SK-N-SH treated with all-trans-retinoic acid at 6 μM for 48 hours (cell line): ENCODE measurements at regions not wholly inside any gene's neighbourhood (a gene's known extent, or its start where the extent isn't known, plus 50 kb on each side); places are given as distances from the start of the nearest gene placed in this dataset.

ENCODE experiments used
- ARNTL ChIP-seq: fragments of 450-650 bp; formaldehyde crosslinking; IDR thresholded peaks from 2 replicates; pipeline ENCODE4 v1.5.0; 2020; ENCODE audit warnings: low read depth, mild to moderate bottlenecking, moderate library complexity, borderline replicate concordance
- CREB5 ChIP-seq: fragments of 250-450 bp; sonication (Bioruptor Pico); IDR thresholded peaks from 2 replicates; pipeline ENCODE4 v1.5.1; 2020; ENCODE audit warnings: low read depth, mild to moderate bottlenecking, moderate library complexity
- GLIS3 ChIP-seq: fragments of 250-450 bp; sonication (Bioruptor Pico); IDR thresholded peaks from 2 replicates; pipeline ENCODE4 v1.5.0; 2020; ENCODE audit warnings: mild to moderate bottlenecking, moderate library complexity
- ISL1 ChIP-seq: fragments of 250-450 bp; sonication (Bioruptor Pico); IDR thresholded peaks from 2 replicates; pipeline ENCODE4 v2.1.2; 2022; ENCODE audit warnings: mild to moderate bottlenecking, moderate library complexity
- PATZ1 ChIP-seq: fragments of 250-450 bp; sonication (Bioruptor Pico); IDR thresholded peaks from 2 replicates; pipeline ENCODE4 v1.8.0; 2020; ENCODE audit warnings: mild to moderate bottlenecking, moderate library complexity, borderline replicate concordance
- RARB ChIP-seq: fragments of 250-450 bp; sonication (Bioruptor Pico); IDR thresholded peaks from 2 replicates; pipeline ENCODE4 v1.8.0; 2021; ENCODE audit warnings: mild to moderate bottlenecking, moderate library complexity
- SNAI2 ChIP-seq: fragments of 250-450 bp; sonication (Bioruptor Pico); IDR thresholded peaks from 2 replicates; pipeline ENCODE4 v1.5.0; 2020; ENCODE audit warnings: mild to moderate bottlenecking, moderate library complexity
- ZFP30 ChIP-seq: fragments of 450-650 bp; formaldehyde crosslinking; IDR thresholded peaks from 2 replicates; pipeline ENCODE4 v1.5.0; 2022; ENCODE audit warnings: mild to moderate bottlenecking, moderate library complexity
- ZNF565 ChIP-seq: fragments of 450-650 bp; formaldehyde crosslinking; conservative IDR thresholded peaks from 2 replicates; pipeline ENCODE4 v1.5.0; 2020; ENCODE audit warnings: low read depth, mild to moderate bottlenecking, moderate library complexity
- ZNF8 ChIP-seq: fragments of 450-650 bp; formaldehyde crosslinking; IDR thresholded peaks from 2 replicates; pipeline ENCODE4 v1.5.0; 2020; ENCODE audit warnings: mild to moderate bottlenecking, moderate library complexity

GRCh38 chr12:22851532-22851931, 226.6 kb downstream of the ETNK1 start:
- TF ChIP-seq ISL1 (CRISPR knock-in tag) (no peak), RARB (CRISPR knock-in tag) (no peak), GLIS3 (CRISPR knock-in tag) (no peak), CREB5 (CRISPR knock-in tag) (no peak), ZFP30 (CRISPR knock-in tag) (no peak), ARNTL (no peak), ZNF565 (CRISPR knock-in tag) (no peak), SNAI2 (CRISPR knock-in tag) (no peak), ZNF8 (CRISPR knock-in tag) (no peak), PATZ1 (CRISPR knock-in tag) (no peak)
